ENCODE measurements at regions not wholly inside any gene's neighbourhood (a gene's known extent, or its start where the extent isn't known, plus 50 kb on each side); places are given as distances from the start of the nearest gene placed in this dataset.
"Not testable (repeated sequence)": the region's sequence is repeated elsewhere in the genome, so short reads cannot be mapped to it uniquely, and the experiment has no call there.

DNA sequence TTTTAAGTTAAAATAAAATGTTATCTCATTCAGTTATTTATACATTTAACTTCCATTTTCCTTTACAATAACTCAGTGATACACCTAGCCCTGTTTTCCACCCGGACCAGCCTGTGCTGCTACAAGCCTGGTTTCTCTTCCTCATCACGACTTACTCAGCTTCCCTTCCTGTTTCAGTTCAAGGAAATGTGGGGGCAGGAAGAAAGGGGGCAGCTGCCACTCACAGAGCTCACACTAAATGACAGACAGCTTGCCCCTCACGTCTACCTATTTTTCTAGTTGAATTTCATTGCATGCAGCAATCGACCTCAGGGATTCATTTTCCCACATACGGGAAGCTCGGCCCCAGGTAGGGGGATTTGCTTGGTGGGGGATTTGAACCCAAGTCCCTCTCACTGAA is 442.6 kb downstream of the TMEM121 start:
- not testable (repeated sequence) for DNase-seq (ENCODE audit: low read depth)

DNA sequence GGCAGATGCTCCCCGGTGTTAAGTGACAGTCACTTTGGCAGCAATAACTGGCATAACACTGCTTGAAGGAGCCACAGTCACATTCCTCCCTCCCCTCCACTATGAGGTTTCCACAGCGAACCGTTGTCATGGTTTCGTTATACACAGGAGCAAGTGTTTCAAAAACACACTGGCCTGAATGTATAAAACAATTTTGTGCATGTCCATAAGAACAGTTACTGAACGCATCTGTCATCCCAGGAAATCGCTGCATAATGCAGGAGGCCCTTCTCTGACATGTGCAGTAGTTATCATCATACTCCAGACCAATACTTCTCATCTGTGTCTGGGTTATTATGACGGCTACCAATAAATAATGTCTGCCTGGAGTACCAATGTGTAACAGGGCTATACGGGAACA is 444.4 kb downstream of the TMEM121 start:
- DNase-seq (ENCODE audit: low read depth), result not testable (repeated sequence)

DNA sequence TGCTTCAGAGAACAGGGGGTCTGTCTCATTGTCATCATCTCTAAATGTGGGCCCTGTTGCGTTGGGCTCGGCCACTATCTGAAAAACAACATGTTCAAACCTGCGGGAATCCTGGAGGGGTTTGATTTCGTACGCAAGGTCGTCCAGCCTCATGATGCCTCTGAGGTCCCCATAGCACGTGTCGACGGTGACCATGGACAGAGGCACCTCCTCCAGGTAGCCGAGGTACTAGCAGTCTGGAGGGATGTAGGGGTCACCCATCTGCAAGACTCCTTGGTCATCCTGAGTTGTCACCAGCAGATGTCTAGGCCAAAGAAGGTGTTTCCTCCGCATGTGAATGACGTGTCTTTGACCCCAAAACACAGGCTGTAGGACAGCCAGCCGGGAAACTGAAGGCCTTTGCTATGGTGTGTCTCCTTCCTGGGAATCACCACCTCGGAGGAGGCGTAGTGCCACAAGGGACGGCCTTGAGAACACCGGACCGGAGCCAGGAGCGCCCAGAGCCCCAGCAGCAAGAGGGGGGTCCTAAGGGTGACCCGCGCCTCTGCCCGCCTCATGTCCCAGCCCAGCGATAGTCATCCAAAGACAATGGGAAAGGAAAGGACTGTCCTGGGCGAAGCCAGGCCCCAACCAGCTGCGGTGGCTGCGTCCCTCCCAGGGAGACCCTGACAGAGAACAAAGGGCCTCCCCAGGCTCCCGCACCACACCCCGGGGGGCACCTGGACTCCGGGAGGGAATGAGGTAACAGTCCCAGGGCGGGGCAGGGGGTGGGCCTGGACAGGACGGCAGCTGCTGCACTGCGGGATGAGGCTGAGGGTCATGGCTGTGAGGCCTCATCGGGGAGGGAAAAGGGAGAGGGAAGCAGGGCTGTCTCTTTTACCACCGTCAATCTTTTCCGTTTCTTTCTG is 445.5 kb downstream of the TMEM121 start:
- no peak for DNase-seq (ENCODE audit: low read depth)

DNA sequence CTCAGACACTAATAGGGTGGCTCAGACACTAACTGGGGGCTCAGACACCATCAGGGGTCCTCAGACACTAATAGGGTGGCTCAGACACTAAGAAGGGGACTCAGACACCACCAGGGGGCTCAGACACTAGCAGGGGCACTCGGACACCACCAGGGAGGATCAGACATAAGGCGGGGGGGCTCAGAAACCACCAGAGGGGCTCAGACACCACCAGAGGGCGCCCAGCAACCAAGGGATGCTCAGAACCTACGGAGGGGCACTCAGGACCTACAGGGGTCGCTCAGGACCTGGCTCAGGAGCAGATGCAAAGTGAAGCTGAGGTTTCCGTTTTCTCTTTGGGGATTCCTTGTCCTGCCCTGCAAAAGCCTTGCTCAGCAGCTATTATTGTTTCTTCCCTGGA is 448.5 kb downstream of the TMEM121 start:
- DNase-seq (ENCODE audit: low read depth), result peak; percentile 61

DNA sequence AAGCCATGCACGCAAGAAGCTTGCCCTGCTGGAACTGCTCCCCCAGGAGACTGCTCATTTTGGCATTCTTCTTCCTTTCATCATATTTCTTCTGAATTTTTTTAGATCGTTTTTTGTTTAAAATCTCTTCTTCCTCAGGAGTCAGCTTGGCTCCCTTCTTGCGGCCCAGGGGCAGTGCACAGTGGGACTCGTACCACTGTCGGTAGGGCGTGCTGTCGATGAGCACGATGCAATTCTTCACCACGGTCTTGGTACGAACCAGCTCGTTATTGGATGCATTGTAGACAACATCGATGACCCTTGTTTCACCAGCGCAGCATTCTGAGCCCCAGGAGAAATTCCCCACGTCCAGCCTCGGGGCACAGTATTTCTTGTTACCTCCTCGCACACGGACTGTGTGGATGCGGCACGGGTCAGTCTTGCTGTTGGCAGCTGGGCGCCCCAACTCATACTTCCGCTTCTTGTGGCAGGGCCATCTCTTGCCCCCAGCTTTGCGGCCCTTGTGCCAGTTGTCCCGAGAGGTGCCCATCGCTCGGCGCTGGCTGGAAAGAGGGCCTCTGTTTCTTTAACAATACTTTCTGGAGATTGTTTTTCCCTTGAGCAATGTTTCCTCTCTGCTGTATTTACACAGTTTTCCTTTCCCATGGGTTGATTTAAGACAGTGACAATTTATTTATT is 452.4 kb downstream of the TMEM121 start:
- DNase-seq (ENCODE audit: low read depth), result no peak

DNA sequence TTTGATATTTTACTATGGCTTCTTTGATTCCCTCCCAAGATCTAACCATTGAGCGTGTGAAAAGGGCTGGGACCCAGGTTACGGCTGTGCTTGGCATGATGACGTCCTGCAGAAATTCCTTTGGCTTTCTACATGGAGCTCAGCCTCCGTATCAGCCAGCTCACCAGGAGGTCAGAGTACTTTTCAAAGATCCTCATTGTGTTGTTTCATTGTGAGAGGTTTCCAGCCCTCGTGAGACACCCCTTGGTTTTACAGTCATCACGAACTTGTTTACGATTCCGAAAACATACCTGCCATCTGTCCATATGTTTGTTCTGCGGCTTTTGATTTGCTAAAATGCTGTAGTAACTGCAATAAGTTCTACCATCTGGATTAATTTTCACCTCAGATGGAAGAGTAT is 453.1 kb downstream of the TMEM121 start:
- DNase-seq (ENCODE audit: low read depth), result no peak

DNA sequence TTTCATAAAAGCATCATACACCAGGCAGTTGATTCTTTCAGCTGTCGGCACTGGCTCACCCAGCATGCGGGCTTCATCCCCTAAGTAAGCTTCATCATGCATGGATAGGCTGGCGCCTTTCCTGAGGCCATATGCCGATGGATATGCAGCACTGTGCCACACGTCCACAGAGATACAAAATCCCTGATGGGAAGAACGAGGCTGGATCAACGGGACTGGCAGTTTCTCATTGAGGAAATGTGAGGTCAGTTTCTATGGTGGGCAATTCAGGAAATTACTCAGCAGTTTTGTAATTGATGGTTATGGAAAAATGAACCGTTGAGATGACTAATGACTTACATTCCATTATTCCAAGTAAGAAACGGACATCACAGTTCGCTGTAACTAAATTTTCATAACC is 453.8 kb downstream of the TMEM121 start:
- no peak for DNase-seq (ENCODE audit: low read depth)

DNA sequence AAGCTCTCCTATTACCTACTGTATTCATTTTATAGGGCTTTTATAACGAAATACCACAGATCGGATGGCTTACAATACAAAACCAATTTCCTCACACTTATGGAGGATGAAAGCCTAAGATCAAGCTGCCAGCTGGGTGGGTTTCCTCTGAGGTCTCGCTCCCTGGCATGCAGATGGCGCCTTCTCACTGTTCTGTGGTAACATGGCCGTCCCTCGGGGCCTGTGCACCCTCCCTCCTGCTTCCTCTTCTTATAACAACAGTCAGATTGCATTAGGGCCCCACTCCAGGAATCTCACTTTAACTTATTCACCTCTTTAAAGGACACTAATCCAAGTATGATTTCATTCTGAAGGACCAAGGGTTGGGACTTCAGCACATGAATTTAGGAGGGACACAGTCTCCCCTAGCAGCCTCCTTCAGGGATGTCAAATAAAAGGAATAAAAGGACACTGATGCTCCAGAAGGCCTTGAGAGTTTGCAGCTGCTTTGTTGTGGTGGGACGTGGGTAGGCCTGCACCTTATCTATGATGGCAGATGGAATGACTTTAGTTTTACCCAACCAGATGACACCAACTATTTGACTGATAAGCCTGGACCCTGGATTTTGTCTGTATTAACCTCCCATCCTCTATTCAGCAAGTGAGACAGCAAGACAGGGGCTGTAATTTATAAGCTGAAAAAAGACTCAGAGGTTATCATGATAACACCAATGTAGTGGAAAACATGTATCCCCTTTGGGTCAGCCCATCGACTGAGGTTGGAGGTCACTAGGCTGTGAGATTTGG is 455.3 kb downstream of the TMEM121 start:
- DNase-seq (ENCODE audit: low read depth), result peak; percentile 49

DNA sequence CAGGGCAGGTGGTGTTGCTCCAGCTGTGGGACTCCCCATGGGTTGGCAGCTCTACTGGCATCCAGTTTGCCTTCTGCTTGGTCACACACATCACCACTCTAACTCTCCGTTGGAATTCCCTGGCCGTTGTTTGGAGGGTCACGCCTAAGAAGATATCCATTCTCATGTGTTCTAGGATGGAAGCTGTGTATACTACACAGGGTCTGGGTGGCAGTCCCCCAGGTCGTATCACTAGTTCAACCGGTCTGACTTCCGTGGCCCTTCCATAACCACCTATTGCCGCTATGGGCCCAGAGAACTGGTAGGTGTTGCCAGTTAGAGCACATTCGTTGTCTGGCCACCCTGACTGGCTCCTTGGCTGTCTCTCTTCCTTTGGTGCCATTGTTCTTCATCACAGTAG is 456.3 kb downstream of the TMEM121 start:
- DNase-seq (ENCODE audit: low read depth), result no peak

DNA sequence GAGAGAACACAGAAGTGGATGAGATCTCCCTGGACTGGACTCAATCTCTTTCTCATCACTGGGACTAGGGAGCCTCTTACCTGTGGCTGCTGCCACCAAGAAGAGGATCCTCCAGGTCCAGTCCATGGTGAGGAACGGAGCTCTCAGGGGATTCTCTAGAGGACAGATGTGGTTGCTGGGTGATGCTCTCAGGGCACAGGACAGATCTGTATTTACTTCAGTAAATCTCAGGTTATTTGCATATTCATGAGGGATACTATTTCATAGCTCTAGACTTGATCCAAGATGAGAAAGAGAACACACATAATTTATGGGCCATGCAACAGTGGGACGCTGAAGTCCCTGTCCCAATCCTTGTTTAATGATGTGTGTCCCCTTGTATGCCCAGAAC is 460.5 kb downstream of the TMEM121 start:
- DNase-seq (ENCODE audit: low read depth), result no peak

DNA sequence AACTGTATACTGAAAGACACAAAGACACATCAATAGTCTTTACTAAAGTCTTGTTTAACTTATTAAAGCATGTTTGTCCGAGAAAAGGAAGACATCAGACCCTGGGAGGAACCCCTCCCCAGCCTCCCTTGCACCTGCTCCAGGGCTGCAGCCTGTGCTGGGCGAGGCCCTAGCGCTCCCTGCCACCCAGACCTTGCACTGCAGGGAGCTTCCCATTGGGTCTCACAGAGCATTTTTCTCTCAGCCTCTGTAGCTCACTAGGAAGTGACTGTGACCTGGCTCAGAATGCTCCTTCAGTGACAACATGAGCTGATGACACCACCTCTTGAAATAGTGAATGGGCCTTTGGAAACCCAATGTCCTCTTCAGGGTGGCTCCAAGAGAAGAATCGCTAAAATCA is 461.2 kb downstream of the TMEM121 start:
- no peak for DNase-seq (ENCODE audit: low read depth)

DNA sequence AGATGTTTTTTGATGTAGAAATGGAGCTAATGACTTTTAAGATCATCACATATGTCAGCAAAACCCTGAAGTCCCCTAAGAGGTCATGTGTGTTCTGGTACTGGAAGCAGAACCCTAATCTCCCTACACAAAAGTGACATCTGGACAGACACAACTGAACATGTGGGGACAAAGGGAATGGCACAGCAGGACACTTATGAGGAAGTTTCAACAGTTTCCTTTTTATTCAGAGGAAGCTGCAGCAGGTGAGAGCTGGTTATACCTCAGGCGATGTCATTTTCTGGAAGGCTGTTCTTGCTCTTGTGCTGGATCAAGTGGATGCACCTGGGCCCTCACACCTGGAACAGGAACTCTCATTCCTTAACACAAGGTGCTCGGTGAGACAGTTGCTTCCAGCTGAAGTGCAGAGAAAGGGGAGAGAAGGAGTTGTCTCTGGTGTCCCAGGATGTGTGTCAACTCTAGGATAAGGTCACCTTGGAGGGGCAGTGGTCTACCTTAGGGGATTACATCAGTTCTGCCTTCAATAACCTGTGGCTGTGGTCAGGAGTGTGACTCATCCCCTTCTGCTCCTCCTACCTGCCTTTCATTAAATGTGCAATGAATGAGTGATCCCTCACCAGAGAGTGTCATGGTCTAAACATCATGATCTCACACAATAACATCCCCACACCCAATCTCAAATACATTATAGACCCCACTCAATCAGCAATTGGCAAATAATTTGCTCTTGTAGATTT is 463.4 kb downstream of the TMEM121 start:
- DNase-seq (ENCODE audit: low read depth), result no peak

DNA sequence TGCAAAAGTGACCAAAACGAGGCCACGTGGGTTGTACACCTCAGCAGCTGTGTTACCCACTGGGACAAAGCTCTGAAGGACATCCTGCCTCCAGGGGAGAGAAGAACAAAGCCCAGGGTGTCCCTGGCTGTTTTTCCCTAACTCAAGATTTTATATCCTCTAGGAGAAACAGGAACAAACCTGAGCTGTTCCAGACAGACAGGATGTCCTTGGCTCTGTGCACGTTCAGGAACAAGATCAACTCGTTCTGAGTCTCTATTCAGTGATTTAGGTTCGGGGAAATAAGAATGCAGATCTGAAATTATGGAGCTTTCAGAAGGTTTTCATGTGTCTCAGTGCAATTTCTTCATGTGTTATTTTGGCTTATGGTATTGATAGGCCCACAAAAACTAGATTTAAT is 465.3 kb downstream of the TMEM121 start:
- DNase-seq (ENCODE audit: low read depth), result not testable (repeated sequence)

DNA sequence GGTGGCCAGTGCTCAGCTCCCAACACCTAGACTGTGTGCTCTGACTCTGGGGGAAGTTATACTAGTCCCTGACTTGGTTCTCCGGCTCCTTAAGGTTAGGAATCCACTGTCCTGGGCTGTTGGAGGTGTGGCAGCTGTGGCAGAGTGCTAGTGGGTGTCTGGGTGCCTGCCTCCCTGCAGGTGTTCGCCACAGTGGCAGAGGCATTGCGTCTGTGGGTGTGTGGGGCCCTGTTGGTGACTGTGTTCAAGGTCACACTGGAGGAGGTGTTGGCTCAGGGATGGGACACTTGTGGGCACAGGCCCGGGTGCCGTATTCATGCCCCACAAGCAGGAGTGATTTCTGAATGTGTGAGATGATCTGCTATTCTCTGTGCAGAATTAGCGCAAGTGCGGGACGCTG is 467.4 kb downstream of the TMEM121 start:
- no peak for DNase-seq (ENCODE audit: low read depth)

DNA sequence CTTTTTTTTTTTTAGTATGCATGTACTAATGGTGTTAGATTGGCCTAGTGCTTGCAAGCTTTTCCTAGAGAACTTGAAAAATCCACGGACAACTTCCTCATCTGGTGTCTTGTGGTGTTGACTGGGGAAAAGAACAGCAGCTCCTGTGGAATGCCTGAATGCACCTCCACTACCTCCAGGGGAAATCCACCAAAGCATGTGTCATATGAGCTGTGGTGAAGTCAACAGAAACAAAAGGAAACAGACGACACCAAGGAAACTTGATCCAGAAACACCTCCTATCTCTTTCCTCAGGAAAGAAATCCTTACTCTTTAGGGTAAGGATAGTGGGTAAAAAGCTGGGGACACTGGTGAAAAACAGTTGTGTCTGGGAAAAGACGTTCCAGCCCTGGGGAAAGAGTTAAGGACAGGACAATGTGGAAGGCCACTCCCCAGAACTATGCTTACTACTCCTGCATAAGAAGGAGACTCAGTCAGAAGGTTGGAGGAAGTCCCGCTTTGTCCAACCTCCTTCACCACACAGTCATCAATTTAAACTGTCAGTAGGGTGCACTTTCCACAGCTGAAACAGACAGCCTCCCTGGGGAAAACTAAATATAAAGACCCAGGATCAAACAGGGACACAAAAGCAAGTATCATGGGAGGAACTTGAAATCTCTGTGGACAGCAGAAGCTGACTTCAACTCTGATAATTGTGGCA is 468.8 kb downstream of the TMEM121 start:
- DNase-seq (ENCODE audit: low read depth), result not testable (repeated sequence)

DNA sequence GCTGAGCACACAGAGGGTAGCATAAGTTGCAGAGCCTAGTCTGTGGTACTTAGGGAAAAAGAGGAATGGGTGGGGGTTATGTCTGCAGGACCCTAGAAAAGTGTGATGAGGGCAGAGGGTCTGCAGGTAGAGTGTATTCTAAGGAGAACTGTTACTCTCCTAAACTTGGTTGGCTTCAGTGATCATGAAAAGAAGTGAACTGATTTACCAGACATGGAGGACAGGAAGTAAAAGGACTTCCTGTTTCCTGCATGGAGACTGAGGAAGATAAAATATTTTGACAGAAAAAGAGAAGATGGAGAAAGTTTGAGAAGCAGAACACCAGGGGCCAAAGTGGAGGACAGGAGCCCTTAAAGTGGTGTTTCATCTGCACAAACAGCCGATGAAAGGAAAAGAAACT is 472.2 kb downstream of the TMEM121 start:
- DNase-seq (ENCODE audit: low read depth), result not testable (repeated sequence)

DNA sequence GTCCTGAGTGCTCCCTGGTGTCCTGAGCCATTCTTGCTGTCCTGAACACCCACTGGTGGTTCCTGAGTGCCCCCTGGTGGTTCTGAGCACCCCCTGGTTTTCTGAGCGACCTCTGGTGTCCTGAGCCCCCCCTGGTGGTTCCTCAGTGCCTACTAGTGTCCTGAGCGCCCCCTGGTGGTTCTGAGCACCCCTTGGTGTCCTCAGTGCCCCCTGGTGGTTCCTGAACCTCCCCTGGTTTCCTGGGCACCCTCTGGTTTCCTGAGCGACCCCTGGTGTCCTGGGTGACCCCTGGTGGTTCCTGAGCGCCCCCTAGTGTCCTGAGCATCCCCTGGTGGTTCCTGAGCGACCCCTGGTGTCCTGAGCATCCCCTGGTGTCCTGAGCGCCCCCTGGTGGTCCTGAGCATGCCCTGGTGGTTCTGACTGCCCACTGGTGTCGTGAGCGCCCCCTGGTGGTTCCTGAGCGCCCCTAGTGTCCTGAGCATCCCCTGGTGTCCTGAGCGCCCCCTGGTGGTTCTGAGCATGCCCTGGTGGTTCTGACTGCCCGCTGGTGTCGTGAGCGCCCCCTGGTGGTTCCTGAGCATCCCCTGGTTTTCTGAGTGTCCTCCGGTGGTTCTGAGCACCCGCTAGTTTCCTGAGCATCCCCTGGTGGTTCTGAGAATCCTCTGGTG is 473.1 kb downstream of the TMEM121 start:
- DNase-seq (ENCODE audit: low read depth), result no peak

DNA sequence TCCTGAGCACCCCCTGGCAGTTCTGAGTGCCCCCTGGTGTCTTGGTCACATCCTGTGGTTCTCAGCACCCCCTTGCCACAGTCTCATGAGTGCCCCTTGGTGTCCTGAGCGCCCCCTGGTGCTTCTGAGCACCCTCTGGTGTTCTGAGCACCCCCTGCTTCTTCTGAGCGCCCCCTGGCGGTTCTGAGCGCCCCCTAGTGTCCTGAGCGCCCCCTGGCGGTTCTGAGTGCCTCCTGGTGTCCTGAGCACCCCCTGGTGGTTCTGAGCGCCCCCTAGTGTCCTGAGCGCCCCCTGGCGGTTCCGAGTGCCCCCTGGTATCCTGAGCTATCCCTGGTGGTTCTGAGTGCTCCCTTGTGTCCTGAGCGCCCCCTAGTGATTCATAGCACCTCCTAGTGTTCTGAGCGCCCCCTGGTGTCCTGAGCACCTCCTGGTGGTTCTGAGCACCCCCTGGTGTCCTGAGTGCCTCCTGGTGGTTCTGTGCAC is 473.7 kb downstream of the TMEM121 start:
- not testable (repeated sequence) for DNase-seq (ENCODE audit: low read depth)

DNA sequence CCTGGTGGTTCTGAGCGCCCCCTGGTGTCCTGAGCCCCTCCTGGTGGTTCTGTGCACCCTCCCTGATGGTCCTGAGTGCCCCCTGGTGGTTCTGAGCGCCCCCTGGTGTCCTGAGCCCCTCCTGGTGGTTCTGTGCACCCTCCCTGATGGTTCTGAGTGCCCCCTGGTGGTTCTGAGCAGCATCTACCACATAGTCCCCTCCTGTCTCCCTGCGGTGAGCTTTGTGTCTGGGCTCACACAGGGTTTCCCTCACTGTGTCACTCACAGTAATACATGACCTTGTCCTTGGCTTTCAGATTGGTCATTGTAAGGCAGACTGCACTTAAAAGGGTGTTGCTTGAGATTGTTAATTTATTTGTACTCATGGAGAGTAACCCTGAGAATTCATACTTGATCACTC is 474.9 kb downstream of the TMEM121 start:
- not testable (repeated sequence) for DNase-seq (ENCODE audit: low read depth)

DNA sequence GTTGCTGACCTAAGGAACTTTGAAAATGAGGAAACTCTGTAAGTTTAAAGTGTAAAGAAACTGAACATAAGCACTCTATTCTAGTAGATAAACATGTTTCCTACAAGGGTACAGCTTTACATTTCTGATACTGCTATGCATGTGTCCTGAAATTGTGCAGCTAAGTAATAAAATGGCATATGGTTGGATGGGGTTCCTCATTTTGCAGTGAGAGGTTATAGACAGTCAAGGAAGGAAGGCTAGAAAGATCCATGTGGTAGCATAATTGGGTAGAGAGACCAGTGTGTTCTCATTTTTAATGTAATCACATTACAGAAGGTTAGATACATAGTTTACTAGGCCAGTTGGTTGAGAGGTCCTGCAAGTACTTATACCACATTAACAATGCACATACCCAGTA is 477.0 kb downstream of the TMEM121 start:
- no peak for DNase-seq (ENCODE audit: low read depth)
